ENCODE measurements at regions not wholly inside any gene's neighbourhood (a gene's known extent, or its start where the extent isn't known, plus 50 kb on each side); places are given as distances from the start of the nearest gene placed in this dataset.

DNA sequence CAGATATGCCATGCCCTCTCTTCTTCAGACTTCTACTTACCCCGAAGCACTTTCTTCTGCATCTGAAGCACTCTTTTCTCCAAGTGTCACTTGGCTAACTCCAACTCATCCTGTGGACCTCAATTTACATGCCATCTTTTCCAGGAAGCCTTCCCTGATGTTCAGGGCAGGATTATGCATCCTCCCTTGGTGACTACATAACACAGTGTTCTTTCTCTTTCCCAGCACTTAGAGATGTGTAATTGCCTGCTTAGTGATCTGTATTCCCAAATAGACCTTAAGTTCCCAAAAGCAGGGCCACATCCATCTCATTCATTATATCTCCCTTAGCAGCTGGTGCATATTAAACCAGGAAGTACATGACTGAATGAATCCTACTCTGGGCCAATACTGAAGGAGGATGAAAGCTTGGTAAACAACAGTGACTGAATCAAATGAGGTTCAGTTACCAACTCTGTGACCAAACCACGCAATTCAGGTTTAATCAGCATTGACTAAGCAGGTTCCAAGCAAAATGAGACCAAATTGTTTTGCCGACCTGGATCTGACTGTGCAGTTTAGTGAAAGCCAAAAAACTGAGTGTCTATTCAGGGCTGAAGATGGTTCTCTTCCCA is 121.4 kb upstream of the TCF21 start:
- TF ChIP-seq RFX5 (IDR thresholded peaks at IDR 0.05) = no peak
- no peak for TF ChIP-seq CTCF (IDR thresholded peaks at IDR 0.05)

Data from A549 (cell line).